HL-60 (cell line): ENCODE measurements at regions not wholly inside any gene's neighbourhood (a gene's known extent, or its start where the extent isn't known, plus 50 kb on each side); places are given as distances from the start of the nearest gene placed in this dataset.

Experiments used
- CTCF ChIP-seq: IDR thresholded peaks from one replicate; pipeline ENCODE4 v1.5.1; 2011; ENCODE audit warnings: low read length, control low read depth, inconsistent platforms; ENCODE audit not compliant: insufficient read depth
- GABPA ChIP-seq: IDR thresholded peaks from 2 replicates; pipeline ENCODE4 v1.6.1; 2012; ENCODE audit warnings: low read depth
- POLR2AphosphoS5 ChIP-seq: IDR thresholded peaks from 2 replicates; pipeline ENCODE4 v1.6.1; 2012; ENCODE audit warnings: low read depth
- REST ChIP-seq: IDR thresholded peaks from 2 replicates; pipeline ENCODE4 v1.6.1; 2012; ENCODE audit warnings: low read depth; ENCODE audit not compliant: insufficient replicate concordance
- SPI1 ChIP-seq: IDR thresholded peaks from 2 replicates; pipeline ENCODE4 v1.6.1; 2012; ENCODE audit warnings: low read depth, mild to moderate bottlenecking, borderline replicate concordance

GRCh38 chr3:159172473-159172872, 370.6 kb downstream of the MFSD1 start:
- TF ChIP-seq CTCF (no peak), REST (no peak), POLR2AphosphoS5 (no peak), GABPA (no peak), SPI1 (no peak)
